Fibroblast of skin of scalp (primary cell): ENCODE measurements at regions not wholly inside any gene's neighbourhood (a gene's known extent, or its start where the extent isn't known, plus 50 kb on each side); places are given as distances from the start of the nearest gene placed in this dataset.
A peak's percentile ranks its signal among the peaks of the same experiment; 100 is the strongest.

Experiments used
- DNase-seq: peaks from one replicate; pipeline ENCODE4 v3.0.0-alpha.2; 2013

DNA sequence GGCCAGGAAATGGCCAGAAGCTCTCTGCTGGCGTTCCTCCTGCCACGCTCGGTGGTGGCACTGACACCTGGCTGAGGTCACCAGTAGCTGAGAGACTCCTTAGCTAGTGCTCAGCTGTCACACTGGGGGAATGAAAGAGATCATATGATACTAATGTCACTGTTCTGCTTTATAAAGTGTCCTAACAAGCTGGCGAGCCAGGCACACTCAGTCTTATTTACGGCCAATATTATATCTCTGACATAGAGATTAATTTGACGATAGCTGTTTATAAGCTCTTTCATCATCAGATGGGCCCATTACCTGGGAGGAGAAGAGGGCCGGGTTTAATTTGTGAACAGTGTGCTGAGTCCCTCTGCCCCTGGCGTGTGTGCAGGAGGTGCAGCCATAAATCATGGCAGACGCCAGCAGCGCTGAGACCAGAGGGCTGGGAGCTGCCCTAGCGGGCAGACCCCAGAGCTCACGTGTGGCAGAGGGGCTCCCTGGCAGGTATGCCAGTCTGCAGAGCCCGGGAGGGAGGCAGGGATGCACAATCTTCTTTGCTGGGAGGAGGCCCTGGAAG lies 246.5 kb downstream of the HAUS1 start:
- no peak for DNase-seq

- DNase-seq: no peak
These were observed 248.5 kb downstream of the HAUS1 start for GRCh38 chr18:46352520-46353250.

GRCh38 chr18:46353460-46353859 lies 249.3 kb downstream of the HAUS1 start:
- DNase-seq: no peak

DNA sequence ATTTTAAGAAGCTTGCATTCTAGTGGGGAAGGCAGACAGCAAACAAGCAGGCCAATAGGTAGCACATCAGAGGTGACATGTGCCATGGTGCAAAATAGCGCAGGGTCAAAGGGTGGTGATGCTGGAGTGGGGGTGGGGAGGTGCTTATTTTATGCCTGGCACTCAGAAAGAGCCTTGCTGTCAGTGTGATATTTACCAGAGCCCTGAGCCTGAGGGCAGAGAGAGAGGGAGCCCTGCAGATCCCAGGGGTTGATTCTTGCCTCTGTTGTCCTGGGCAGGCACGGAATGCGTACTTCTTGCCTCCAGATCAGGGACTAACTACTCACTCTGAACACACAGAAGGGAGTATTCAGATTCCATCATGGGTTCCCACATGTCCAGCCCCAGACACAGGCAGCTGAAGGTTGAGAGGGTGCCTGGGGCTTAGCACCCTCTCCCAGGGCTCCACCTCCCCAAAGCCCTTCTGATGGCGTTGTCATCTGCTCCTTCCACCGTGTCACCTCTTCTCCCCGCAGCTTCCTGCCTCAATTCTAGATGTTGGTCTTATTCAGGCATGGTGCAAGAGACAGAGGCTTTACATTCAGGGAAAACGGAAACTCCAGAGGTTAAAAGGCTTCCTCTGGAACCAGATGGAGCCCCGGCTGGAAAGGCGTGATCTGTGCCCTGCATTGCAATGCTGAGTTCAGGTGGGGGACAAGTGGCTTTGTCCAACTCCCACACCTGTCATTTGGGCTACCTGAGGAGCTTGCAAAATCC lies 252.3 kb downstream of the HAUS1 start:
- DNase-seq: no peak

- DNase-seq: no peak
These were observed 256.0 kb downstream of the HAUS1 start for GRCh38 chr18:46360102-46360699.

DNA sequence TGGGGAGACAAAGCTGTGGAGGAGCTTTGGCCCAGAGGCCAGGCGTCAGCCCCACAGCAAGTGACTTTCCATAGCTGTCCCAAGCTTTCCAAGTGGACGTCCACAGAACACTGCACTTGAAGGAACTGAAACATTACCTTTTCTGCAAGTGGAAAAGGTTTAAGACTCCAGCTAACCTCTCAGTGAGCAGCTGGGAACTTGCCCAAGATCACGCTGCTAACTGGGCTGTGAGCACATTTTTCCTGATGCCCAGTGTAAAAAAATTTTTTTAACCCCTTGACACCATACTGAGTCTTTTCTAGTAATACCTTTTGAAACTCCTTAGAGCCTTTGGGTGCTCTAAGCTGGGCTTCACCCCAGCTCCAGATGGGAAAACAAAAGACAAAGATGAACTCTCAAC lies 256.7 kb downstream of the HAUS1 start:
- no peak for DNase-seq

DNA sequence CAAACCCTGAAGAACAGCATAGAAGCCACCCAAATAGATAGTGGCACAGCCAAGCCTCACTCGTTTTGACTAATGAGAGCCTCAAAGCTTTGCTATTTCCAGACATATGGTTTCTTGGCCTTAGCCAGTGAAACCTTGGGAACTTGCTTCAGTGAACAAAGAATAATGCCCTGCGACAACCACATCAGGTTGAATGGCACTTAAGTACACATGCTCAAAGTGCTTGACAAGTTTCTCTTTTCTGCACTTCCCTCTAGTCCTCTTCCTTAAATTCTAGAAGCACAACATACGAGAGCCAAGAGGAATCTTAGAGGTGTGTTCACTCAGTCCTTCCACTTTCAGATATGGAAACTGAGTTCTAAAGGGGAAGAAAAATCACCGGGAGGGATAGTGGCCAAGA lies 258.3 kb downstream of the HAUS1 start:
- no peak for DNase-seq

- DNase-seq: no peak
These were observed 259.9 kb downstream of the HAUS1 start for GRCh38 chr18:46364048-46364447.

- DNase-seq: no peak
These were observed 262.0 kb downstream of the HAUS1 start for GRCh38 chr18:46366201-46366600.

DNA sequence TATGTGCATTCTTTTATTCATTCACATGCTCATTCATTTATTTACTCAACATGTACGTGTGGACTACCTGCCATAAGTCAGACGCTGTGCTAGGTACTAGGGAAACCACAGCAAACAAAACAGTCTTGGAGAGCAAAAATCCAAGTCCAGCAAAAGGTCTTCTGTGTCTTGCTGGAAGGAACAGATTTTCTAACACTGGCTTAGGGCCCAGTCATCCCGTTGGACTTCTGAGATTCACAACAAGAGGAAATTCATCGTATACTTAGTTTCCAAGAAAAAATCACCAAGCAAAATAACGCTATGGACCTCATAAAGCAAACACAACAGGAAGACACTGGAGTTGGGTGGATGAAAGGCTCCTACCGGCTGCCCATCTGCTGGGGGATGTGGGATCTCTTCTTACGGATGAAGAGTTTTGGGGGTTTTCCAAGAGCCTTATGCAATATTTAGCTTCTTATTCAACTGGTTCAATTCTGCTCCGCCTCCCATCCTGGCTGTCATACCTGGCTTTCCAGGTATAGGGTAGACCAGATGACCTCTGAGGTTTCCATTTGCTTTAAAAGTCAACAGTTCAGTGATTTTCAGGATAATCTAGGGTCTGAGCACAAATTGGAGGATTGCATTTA lies 262.7 kb downstream of the HAUS1 start:
- DNase-seq: no peak

- DNase-seq: no peak
These were observed 265.1 kb downstream of the HAUS1 start for GRCh38 chr18:46369323-46369722.

DNA sequence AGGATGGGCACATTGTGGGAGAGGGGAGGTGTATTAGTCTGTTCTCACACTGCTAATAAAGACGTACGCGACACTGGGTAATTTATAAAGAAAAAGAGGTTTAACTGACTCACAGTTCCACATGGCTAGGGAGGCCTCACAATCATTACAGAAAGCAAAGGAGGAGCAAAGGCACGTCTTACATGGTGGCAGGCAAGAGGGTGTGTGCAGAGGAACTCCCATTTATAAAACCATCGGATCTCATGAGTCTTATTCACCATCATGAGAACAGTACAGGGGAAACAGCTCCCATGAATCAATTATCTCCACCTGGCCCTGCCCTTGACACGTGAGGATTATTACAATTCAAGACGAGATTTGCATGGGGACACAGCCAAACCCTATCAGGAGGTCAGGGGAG lies 266.7 kb downstream of the HAUS1 start:
- DNase-seq: no peak

GRCh38 chr18:46372670-46373069 lies 268.5 kb downstream of the HAUS1 start:
- DNase-seq: no peak

DNA sequence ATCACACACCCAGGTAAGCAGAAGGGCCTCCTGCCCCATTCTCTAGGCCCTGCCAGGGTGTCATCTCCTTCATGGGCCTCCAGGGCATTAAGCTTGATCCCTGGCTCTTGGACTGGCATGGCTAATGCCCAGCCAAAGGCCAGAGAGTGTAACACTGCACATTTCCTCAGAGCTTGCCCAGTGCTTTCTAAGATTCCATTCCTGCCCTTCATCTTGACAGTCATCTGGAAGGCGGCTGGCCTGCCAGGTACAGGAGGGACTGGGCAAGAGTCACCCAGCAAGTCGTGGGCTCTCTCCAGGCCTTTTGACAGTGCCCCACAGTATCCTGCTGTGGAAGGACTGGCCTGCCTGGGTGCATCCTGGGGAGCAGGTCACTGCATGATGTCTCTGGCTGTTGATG lies 268.9 kb downstream of the HAUS1 start:
- no peak for DNase-seq

GRCh38 chr18:46373791-46374190 lies 269.6 kb downstream of the HAUS1 start:
- DNase-seq: no peak

GRCh38 chr18:46374850-46375249 lies 270.7 kb downstream of the HAUS1 start:
- no peak for DNase-seq

DNA sequence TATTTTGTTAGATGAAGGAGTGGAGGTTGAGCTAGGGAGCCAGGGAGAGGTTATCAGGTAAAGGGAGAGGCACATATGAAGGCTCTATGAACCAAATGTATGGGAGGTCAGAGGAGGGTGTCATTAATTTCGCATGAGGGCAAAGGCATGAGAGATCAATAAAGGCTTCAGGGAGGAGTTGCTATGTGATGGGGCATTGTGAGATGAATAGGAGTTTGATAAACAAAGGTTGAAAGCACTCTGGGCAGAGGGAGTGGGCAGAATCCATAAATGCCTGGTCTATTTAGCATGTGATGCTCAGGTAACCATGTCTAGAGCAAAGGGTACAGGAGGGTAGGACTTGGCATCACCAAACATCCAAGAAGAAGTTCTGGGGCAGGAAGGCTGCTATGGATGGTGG lies 273.4 kb downstream of the HAUS1 start:
- no peak for DNase-seq

DNA sequence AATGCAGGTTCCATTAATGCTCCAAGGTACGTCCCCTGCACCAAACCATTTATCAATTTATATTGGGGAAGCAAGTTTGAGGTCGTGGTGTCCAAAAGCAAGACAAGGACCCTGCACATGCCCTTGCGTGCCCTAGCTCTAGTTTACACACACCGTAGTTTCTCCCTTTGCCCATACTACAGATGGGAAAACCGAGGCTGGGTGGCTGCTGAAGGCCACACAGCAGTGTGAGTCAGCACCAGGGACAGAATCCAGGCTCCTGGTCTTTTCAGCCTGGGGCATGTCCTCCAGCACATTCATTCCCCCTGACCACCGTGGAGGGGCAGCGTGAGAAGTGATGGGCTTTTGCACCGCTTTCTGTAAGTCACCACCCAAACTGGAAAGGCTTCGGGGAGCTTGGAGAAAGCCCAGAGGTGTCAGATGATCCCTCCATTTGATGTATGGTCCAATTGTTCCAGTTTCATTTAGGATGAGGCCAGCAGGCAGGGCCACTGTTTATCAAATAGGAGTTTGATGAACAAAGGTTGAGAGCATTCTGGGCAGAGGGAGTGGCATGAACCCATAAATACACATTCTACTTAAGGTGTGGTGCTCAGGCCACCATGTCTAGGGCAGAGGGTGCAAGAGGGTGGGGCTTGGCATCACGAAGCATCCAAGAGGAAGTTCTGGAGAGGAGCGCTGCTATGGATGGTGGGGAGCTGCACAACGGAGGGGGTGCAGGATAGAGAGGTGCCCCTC lies 274.1 kb downstream of the HAUS1 start:
- DNase-seq: no peak

GRCh38 chr18:46378864-46379207 lies 274.7 kb downstream of the HAUS1 start:
- DNase-seq: no peak

- DNase-seq: no peak
These were observed 275.3 kb downstream of the HAUS1 start for GRCh38 chr18:46379323-46379950.

DNA sequence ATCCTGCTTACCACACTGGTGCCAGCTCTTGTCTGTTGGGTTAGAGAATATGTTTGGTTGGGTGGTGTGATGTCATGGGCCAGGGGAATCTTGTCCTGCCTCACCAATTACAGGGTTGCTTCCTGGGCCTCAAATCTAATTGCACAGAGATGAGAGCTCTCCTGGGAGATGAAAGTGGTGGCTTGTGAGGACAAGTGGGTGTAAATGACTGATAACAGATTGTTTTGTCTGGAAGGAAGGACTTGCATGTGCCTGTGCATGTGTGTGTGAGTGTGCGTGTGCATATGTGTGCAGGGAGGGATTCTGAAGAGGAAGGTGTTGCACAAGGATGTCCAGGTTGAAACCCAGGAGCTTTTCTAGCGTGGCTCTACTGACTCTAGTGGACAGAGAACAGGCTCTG lies 271.9 kb downstream of the LOXHD1 start:
- DNase-seq: no peak

GRCh38 chr18:46386788-46387187 lies 270.2 kb downstream of the LOXHD1 start:
- peak; percentile 51 for DNase-seq
